MCF 10A (cell line): ENCODE measurements at regions not wholly inside any gene's neighbourhood (a gene's known extent, or its start where the extent isn't known, plus 50 kb on each side); places are given as distances from the start of the nearest gene placed in this dataset.

Experiments used
- BruUV-seq: library from RNA; stranded (reverse); fragments of 400-500 nt; replicated peaks from 2 replicates; lab custom pipeline; 2021; lab: Mats Ljungman, UMichigan
- CTCF ChIA-PET: fragments of 300-600 bp; sonication (Branson Sonifier 250); formaldehyde crosslinking; extraction: SDS; loops from one replicate; lab custom pipeline; 2021; ENCODE audit warnings: antibody characterized with exemption, inconsistent platforms; lab: Yijun Ruan, JAX
- POLR2A ChIA-PET: fragments of 300-600, 350-650 bp; sonication (Branson Sonifier 250); formaldehyde crosslinking; extraction: SDS; loops from one replicate; lab custom pipeline; 2020; ENCODE audit warnings: antibody characterized with exemption, inconsistent platforms; lab: Yijun Ruan, JAX
- DNase-seq: peaks from one replicate; pipeline ENCODE4 v3.0.0-alpha.2; 2018; ENCODE audit not compliant: unreplicated experiment
- H3K27ac Mint-ChIP-seq: one replicate; pipeline ENCODE4 v1.8.0; 2022; ENCODE audit warnings: mild to moderate bottlenecking, low read depth, mixed read lengths; ENCODE audit not compliant: unreplicated experiment
- H3K27me3 Mint-ChIP-seq: one replicate; pipeline ENCODE4 v1.8.0; 2022; ENCODE audit warnings: mixed read lengths; ENCODE audit not compliant: insufficient read depth, unreplicated experiment
- H3K36me3 Mint-ChIP-seq: one replicate; pipeline ENCODE4 v1.8.0; 2022; ENCODE audit warnings: mild to moderate bottlenecking, moderate library complexity, mixed read lengths; ENCODE audit not compliant: insufficient read depth, unreplicated experiment
- H3K4me1 Mint-ChIP-seq: one replicate; pipeline ENCODE4 v1.8.0; 2022; ENCODE audit warnings: mixed read lengths; ENCODE audit not compliant: insufficient read depth, unreplicated experiment
- H3K4me3 Mint-ChIP-seq: one replicate; pipeline ENCODE4 v1.8.0; 2022; ENCODE audit warnings: mild to moderate bottlenecking, moderate library complexity, mixed read lengths; ENCODE audit not compliant: unreplicated experiment
- H3K9me3 Mint-ChIP-seq: one replicate; pipeline ENCODE4 v1.8.0; 2022; ENCODE audit warnings: mixed read lengths; ENCODE audit not compliant: unreplicated experiment
- CTCF ChIP-seq: fragments of 200-600 bp; IDR thresholded peaks from one replicate; pipeline ENCODE4 v1.8.0; 2022; ENCODE audit warnings: antibody characterized with exemption, mild to moderate bottlenecking; ENCODE audit not compliant: unreplicated experiment
- intact Hi-C: fragments of 100-400 bp; cut with micrococcal nuclease; formaldehyde crosslinking; loops from 2 replicates; pipeline ENCODE4 v1.14.1; 2022

DNA sequence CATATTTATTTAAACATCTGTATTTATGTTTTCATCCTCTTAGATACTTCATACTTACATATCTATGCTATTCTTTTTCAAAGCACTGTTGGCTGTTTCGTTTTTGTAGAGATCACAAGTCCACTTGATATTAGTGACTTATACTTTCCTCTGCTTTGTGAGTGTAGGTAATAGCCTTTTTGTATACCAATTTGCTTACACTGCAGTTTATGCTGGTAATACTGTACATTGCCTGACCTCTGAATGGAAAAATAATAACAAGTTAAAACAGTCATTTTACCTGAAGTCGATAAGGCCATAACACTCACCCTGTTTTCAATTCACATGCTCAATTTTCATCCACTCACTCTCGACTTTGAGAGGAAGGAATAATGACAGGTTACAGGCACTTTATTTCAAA, 89.9 kb upstream of the NANOGP8 start:
- H3K27ac Mint-ChIP-seq: no peak overlapping the region
- peaks cover 6% of the 10 kb centered on the region for H3K36me3 Mint-ChIP-seq
- BruUV-seq: no TSS peak
- intact Hi-C loops: no loop called here
- no peaks in the 10 kb centered on the region for H3K27me3 Mint-ChIP-seq
- no peak for DNase-seq
- H3K4me1 Mint-ChIP-seq: peaks cover 9% of the 10 kb centered on the region
- POLR2A ChIA-PET: no interaction called here
- no peak overlapping the region for H3K4me3 Mint-ChIP-seq
- CTCF ChIA-PET: interaction anchor here (0.8 kb wide), 1 partner anchor 15 kb away, joined by 4 read pairs; no protein-coding TSS in a partner anchor
- no peaks in the 10 kb centered on the region for H3K9me3 Mint-ChIP-seq
- no peak for TF ChIP-seq CTCF

DNA sequence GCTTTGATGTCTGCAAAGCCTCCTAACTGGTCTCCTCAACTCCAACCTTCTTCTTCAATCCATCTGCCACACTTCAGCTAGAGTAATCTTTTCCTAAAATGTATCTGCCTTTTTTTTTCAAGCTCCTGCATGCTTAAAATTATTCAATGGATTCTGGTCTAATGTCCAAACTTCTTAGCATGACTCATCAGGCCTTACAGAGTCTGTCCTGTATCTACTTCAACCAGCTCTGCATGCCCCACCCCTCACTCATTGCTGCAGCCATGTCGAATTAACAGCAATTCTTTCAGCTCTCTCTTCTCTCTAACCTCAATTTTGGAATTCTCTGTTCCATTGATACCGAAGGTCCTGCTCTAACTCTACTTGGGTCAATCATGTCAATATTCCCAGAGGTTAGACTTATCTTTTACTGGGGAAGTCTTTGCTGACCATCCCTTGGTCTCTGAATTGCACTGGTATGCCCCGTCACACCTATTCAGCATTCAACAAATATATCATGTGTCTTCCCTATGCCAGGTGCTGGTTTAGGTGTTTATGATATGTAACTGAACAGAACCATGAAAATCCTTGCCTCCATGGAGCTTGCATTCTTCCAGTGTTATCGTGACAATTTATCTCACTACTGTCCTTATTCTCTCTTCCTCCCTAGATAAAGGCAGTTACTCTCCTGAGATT, 88.5 kb upstream of the NANOGP8 start:
- no peak overlapping the region for H3K27ac Mint-ChIP-seq
- no peaks in the 10 kb centered on the region for H3K27me3 Mint-ChIP-seq
- ChIA-PET CTCF (interaction anchor here (0.6 to 1.3 kb wide), 2 partner anchors 20 to 61 kb away, joined by 3 read pairs; no protein-coding TSS in a partner anchor), POLR2A (interaction anchor here (0.6 kb wide), 1 partner anchor 15 kb away, joined by 5 read pairs; no protein-coding TSS in a partner anchor)
- no peak overlapping the region for H3K4me3 Mint-ChIP-seq
- H3K9me3 Mint-ChIP-seq: no peaks in the 10 kb centered on the region
- BruUV-seq: no TSS peak
- TF ChIP-seq CTCF: no peak
- H3K36me3 Mint-ChIP-seq: peaks cover 6% of the 10 kb centered on the region
- DNase-seq: peak; percentile 20
- intact Hi-C loops: no loop called here
- H3K4me1 Mint-ChIP-seq: peaks cover 9% of the 10 kb centered on the region

DNA sequence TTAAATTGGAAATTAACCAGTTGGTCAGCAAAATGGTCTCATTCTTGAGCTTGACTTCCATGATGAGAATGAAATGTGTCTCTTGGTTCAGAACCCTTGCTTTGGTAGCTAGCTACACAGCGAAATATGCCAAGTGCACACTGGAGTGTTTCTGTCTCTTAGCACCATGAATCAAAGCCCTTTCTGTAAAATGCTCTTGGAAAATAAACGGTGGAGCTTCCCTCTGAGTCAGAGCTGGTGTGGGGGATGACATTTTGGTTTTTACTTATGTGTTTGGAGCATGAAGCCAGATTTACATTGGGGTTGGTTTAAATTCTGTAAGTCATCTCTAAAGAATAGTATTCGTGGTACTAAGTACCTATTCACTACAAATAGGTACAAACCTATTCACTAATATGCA, 85.1 kb upstream of the NANOGP8 start:
- no peak for DNase-seq
- no peaks in the 10 kb centered on the region for H3K36me3 Mint-ChIP-seq
- ChIA-PET POLR2A (interaction anchor here (1.0 kb wide), 1 partner anchor 77 kb away, joined by 5 read pairs; no protein-coding TSS in a partner anchor), CTCF (interaction anchor here (0.6 kb wide), 1 partner anchor 1012 kb away, joined by 3 read pairs; no protein-coding TSS in a partner anchor)
- H3K27me3 Mint-ChIP-seq: no peaks in the 10 kb centered on the region
- no peaks in the 10 kb centered on the region for H3K9me3 Mint-ChIP-seq
- intact Hi-C loops: no loop called here
- H3K27ac Mint-ChIP-seq: no peak overlapping the region
- no TSS peak for BruUV-seq
- H3K4me3 Mint-ChIP-seq: no peak overlapping the region
- TF ChIP-seq CTCF: no peak
- H3K4me1 Mint-ChIP-seq: peaks cover 9% of the 10 kb centered on the region

- Mint-ChIP-seq H3K27me3 (no peaks in the 10 kb centered on the region), H3K27ac (no peak overlapping the region), H3K36me3 (no peaks in the 10 kb centered on the region), H3K4me3 (no peak overlapping the region), H3K9me3 (no peaks in the 10 kb centered on the region), H3K4me1 (peaks cover 5% of the 10 kb centered on the region)
- TF ChIP-seq CTCF: no peak
- BruUV-seq: no TSS peak
- intact Hi-C loops: no loop called here
- peak; percentile 42 for DNase-seq
- CTCF ChIA-PET: interaction anchor here (0.6 kb wide), 1 partner anchor 90 kb away, joined by 4 read pairs; no protein-coding TSS in a partner anchor
- POLR2A ChIA-PET: interaction anchor here (2.0 kb wide), 1 partner anchor 10 kb away, joined by 5 read pairs; no protein-coding TSS in a partner anchor
These were observed 83.4 kb upstream of the NANOGP8 start for GRCh38 chr15:35168464-35168863.
